NCI-H2227 (cell line): ENCODE measurements at regions not wholly inside any gene's neighbourhood (a gene's known extent, or its start where the extent isn't known, plus 50 kb on each side); places are given as distances from the start of the nearest gene placed in this dataset.

ENCODE experiments used
- DNase-seq: peaks from one replicate; lab custom pipeline; 2025; ENCODE audit not compliant: unreplicated experiment; lab: John Stamatoyannopoulos, UW

GRCh38 chr11:76721755-76722677 is 51.5 kb upstream of the LRRC32 start:
- DNase-seq = peak; percentile 92

- no peak for DNase-seq
Measured at GRCh38 chr11:76723142-76723541, 52.6 kb upstream of the LRRC32 start.

- DNase-seq = no peak
Measured at GRCh38 chr11:76723548-76723947, 53.0 kb upstream of the LRRC32 start.

- DNase-seq = no peak
Measured at GRCh38 chr11:76724171-76724768, 53.7 kb upstream of the LRRC32 start.

GRCh38 chr11:76728227-76728626 is 54.9 kb upstream of the TSKU start:
- no peak for DNase-seq

GRCh38 chr11:76728778-76729177 is 54.4 kb upstream of the TSKU start:
- DNase-seq = no peak

- no peak for DNase-seq
Measured at GRCh38 chr11:76729214-76729613, 53.9 kb upstream of the TSKU start.

DNA sequence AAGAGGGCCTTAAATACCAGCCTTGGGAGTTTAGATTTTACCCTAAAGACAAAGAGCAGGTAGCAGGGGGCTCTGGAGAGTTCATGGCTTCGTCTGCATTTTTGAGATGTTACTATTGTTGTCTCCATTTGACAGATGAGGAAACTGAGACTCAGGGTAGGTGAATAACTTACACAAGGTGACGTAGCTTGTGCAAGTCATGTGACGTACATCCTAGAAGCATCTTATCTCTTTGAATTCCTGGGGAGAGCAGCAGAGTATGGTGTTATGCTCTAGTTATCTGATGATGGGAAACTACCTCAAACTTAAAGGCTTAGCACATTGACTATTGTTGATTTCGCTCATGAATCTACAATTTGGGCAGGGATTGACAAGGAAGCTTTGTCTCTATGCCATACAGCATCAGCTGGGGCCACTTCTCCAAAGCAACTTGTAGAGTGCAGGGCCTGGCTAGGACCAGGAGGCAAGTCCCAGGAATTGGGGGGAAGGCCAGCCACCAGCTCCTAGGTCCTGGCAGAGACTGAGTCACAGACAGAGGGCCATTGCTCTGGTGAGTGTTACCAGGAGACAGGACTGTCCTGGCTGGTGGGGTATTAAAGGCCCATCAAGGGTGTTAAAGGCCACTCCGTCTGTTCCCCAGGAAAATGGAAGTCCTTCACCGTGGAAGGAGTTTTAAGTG is 52.1 kb upstream of the TSKU start:
- no peak for DNase-seq

GRCh38 chr11:76732643-76733042 is 50.5 kb upstream of the TSKU start:
- no peak for DNase-seq
